Stomach (tissue), 4 donors: ENCODE measurements at regions not wholly inside any gene's neighbourhood (a gene's known extent, or its start where the extent isn't known, plus 50 kb on each side); places are given as distances from the start of the nearest gene placed in this dataset.

Experiments
- POLR2A ChIP-seq, 4 donors: fragments of 450-650 bp; IDR thresholded peaks; one replicate each; pipeline ENCODE4 v1.6.1; 2016; ENCODE audit warnings: antibody characterized with exemption in 4 of 4, control low read depth in 2 of 4, mild to moderate bottlenecking in 1 of 4, moderate library complexity in 1 of 4
- POLR2AphosphoS5 ChIP-seq, 3 donors: sonication (generic); formaldehyde crosslinking; IDR thresholded peaks; one replicate each; pipeline ENCODE4 v1.6.1; 2016; ENCODE audit warnings: antibody characterized with exemption in 3 of 3
- TF ChIP-seq, protein P1 (sequence below), 7 experiments: fragments of 450-650 bp in 4 of 7; fragments of 200-600 bp in 3 of 7; sonication (generic) in 3 of 7; IDR thresholded peaks; one replicate each; pipeline ENCODE4 v1.5.1; 2016 to 2019; ENCODE audit warnings: antibody characterized with exemption in 7 of 7, control low read depth in 2 of 7, mild to moderate bottlenecking in 1 of 7

DNA sequence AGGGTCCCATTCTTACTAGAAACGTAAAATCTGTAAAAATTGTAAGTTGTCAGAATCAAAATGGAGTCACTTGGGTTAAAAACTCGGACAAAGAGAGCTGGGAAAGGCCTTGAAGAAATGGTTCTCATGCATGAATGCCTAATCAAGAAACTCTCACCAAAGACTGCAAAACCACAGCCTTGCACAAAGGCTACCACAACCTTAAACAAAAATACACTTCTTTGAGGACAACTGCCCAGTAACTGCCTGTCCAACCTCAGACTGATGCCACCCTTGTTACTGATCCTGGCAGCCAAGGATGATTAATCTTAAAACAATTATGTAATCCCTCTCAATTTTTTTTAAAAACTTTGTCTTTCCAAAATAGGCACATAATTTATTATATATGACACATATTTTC is 299.3 kb downstream of the CCDC85A start:
- TF ChIP-seq POLR2A (IDR thresholded peaks at IDR 0.05) (no peak), POLR2AphosphoS5 (IDR thresholded peaks at IDR 0.05) (no peak)
- TF ChIP-seq, protein P1, sequence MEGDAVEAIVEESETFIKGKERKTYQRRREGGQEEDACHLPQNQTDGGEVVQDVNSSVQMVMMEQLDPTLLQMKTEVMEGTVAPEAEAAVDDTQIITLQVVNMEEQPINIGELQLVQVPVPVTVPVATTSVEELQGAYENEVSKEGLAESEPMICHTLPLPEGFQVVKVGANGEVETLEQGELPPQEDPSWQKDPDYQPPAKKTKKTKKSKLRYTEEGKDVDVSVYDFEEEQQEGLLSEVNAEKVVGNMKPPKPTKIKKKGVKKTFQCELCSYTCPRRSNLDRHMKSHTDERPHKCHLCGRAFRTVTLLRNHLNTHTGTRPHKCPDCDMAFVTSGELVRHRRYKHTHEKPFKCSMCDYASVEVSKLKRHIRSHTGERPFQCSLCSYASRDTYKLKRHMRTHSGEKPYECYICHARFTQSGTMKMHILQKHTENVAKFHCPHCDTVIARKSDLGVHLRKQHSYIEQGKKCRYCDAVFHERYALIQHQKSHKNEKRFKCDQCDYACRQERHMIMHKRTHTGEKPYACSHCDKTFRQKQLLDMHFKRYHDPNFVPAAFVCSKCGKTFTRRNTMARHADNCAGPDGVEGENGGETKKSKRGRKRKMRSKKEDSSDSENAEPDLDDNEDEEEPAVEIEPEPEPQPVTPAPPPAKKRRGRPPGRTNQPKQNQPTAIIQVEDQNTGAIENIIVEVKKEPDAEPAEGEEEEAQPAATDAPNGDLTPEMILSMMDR (IDR thresholded peaks at IDR 0.05) = no peak
